Upper lobe of left lung (tissue), 4 donors: ENCODE measurements at regions not wholly inside any gene's neighbourhood (a gene's known extent, or its start where the extent isn't known, plus 50 kb on each side); places are given as distances from the start of the nearest gene placed in this dataset.

Source experiments
- CTCF ChIP-seq, 6 experiments: fragments of 450-650 bp in 4 of 6; fragments of 200-600 bp in 2 of 6; sonication (generic) in 2 of 6; IDR thresholded peaks; one replicate each; pipeline ENCODE4 v1.5.1; 2016 to 2019; ENCODE audit warnings: antibody characterized with exemption in 6 of 6
- POLR2AphosphoS5 ChIP-seq, 2 donors: sonication (generic); formaldehyde crosslinking; IDR thresholded peaks; one replicate each; pipeline ENCODE4 v1.5.1; 2017; ENCODE audit warnings: antibody characterized with exemption in 2 of 2

- no peak for TF ChIP-seq POLR2AphosphoS5 (IDR thresholded peaks at IDR 0.05)
- TF ChIP-seq CTCF (IDR thresholded peaks at IDR 0.05): no peak
These were observed 714.2 kb upstream of the PCDH7 start for GRCh38 chr4:30005995-30006394.
